ENCODE measurements at regions not wholly inside any gene's neighbourhood (a gene's known extent, or its start where the extent isn't known, plus 50 kb on each side); places are given as distances from the start of the nearest gene placed in this dataset.
"Not testable (repeated sequence)": the region's sequence is repeated elsewhere in the genome, so short reads cannot be mapped to it uniquely, and the experiment has no call there.

GRCh38 chr22:22700631-22701030, 56.2 kb downstream of the GGTLC2 start:
- POLR2A ChIA-PET, result no interaction called here
- H2AFZ ChIP-seq (ENCODE audit: low read length), result no peak overlapping the region
- no peaks in the 10 kb centered on the region for H3K9me3 ChIP-seq (ENCODE audit: low read length)
- CTCF ChIA-PET (ENCODE audit: low intra/inter-chr PET ratio, low total read pairs), result no interaction called here
- ATAC-seq, result no peak
- 0% methylated on average over 1 of the region's 1 CpG for WGBS (ENCODE audit: low lambda C conversion rate)
- no peaks in the 10 kb centered on the region for H4K20me1 ChIP-seq (ENCODE audit: insufficient read depth, low read length)
- no peaks in the 10 kb centered on the region for H3K79me2 ChIP-seq (ENCODE audit: insufficient read depth, low read length)
- H3K27me3 ChIP-seq (ENCODE audit: control insufficient read depth in 1 of 2, insufficient read depth in 2 of 2, low read length in 2 of 2), result peaks cover 0 to 8% of the 10 kb centered on the region in 2 experiments; a peak in 2 of 5 replicates
- DNase-seq (ENCODE audit: low spot score), result no peak
- no peak overlapping the region for H3K9ac ChIP-seq (ENCODE audit: insufficient read depth, low read depth, low read length)
- no peak overlapping the region for H3K4me3 ChIP-seq (replicated peaks in 1 of 3; ENCODE audit: insufficient read depth in 1 of 3, low read depth in 2 of 3, low read length in 3 of 3)
- intact Hi-C loops (cut with micrococcal nuclease; ENCODE audit: unreplicated experiment) (no loop called here), in situ Hi-C loops (cut with HindIII; ENCODE audit: extremely low pct_ligation_motif_present, low pct_unique_long_range_greater_than_20kb) (no loop called here)
- H3K36me3 ChIP-seq (replicated peaks in 1 of 2; ENCODE audit: control insufficient read depth in 1 of 2, insufficient read depth in 2 of 2, low read length in 2 of 2), result no peaks in the 10 kb centered on the region
- no peak for FAIRE-seq
- no peak overlapping the region for H3K27ac ChIP-seq (ENCODE audit: extremely low read length, insufficient read depth, low read length)
- no TSS peak for BruUV-seq (replicated peaks)
- H3K4me1 ChIP-seq (ENCODE audit: insufficient read depth, low read length), result no peaks in the 10 kb centered on the region
- TF ChIP-seq CBX1 (IDR thresholded peaks at IDR 0.05; ENCODE audit: low read depth) (no peak), MAFF (IDR thresholded peaks at IDR 0.05; ENCODE audit: low read depth, low read length) (peak; percentile 50; the same call in 1 of the 2 replicates), MAFK (conservative IDR thresholded peaks at IDR 0.05 in 1 of 2, IDR thresholded peaks at IDR 0.05 in 1 of 2; ENCODE audit: low read length in 2 of 2) (peak; percentile 49 to 74)
- no peak overlapping the region for H3K4me2 ChIP-seq (ENCODE audit: low read depth, low read length)

- CTCF ChIA-PET (ENCODE audit: low intra/inter-chr PET ratio, low total read pairs); in situ Hi-C loops (cut with HindIII; ENCODE audit: extremely low pct_ligation_motif_present, low pct_unique_long_range_greater_than_20kb): not testable (repeated sequence)
Measured at GRCh38 chr22:22701557-22701956, 57.1 kb downstream of the GGTLC2 start.

More at GRCh38 chr22:22701557-22701956, 57.1 kb downstream of the GGTLC2 start:
- H3K9me3 ChIP-seq (ENCODE audit: low read length); H3K36me3 ChIP-seq (replicated peaks in 1 of 2; ENCODE audit: control insufficient read depth in 1 of 2, insufficient read depth in 2 of 2, low read length in 2 of 2); H3K4me1 ChIP-seq (ENCODE audit: insufficient read depth, low read length); H2AFZ ChIP-seq (ENCODE audit: low read length); H3K27me3 ChIP-seq (ENCODE audit: control insufficient read depth in 1 of 2, insufficient read depth in 2 of 2, low read length in 2 of 2); H3K9ac ChIP-seq (ENCODE audit: insufficient read depth, low read depth, low read length); H3K4me3 ChIP-seq (replicated peaks in 1 of 3; ENCODE audit: insufficient read depth in 1 of 3, low read depth in 2 of 3, low read length in 3 of 3); H4K20me1 ChIP-seq (ENCODE audit: insufficient read depth, low read length); ATAC-seq; H3K4me2 ChIP-seq (ENCODE audit: low read depth, low read length); POLR2A ChIA-PET; DNase-seq (ENCODE audit: low spot score); H3K79me2 ChIP-seq (ENCODE audit: insufficient read depth, low read length); BruUV-seq (replicated peaks); intact Hi-C loops (cut with micrococcal nuclease; ENCODE audit: unreplicated experiment); FAIRE-seq; H3K27ac ChIP-seq (ENCODE audit: extremely low read length, insufficient read depth, low read length): not testable (repeated sequence)

Measured in HepG2 (cell line).